Spleen (tissue), 7 donors: ENCODE measurements at regions not wholly inside any gene's neighbourhood (a gene's known extent, or its start where the extent isn't known, plus 50 kb on each side); places are given as distances from the start of the nearest gene placed in this dataset.

Experiments
- POLR2A ChIP-seq, 3 donors: fragments of 450-650 bp; IDR thresholded peaks; one replicate each; pipeline ENCODE4 v1.5.1; 2017; ENCODE audit warnings: antibody characterized with exemption in 3 of 3, mild to moderate bottlenecking in 1 of 3
- POLR2AphosphoS5 ChIP-seq, 3 donors: sonication (generic); formaldehyde crosslinking; IDR thresholded peaks; one replicate each; pipeline ENCODE4 v1.5.1; 2017; ENCODE audit warnings: antibody characterized with exemption in 3 of 3
- TF ChIP-seq, protein P1 (sequence below), 11 experiments: fragments of 200-600 bp in 7 of 11; fragments of 450-650 bp in 4 of 11; sonication (generic) in 4 of 11; IDR thresholded peaks in 8 of 11; conservative IDR thresholded peaks in 3 of 11; 1 replicate in 7 of 11; 2 replicates in 4 of 11; pipeline versions ENCODE4 v1.4.0 to v1.8.0; 2016 to 2021; ENCODE audit warnings: antibody characterized with exemption in 11 of 11, inconsistent platforms in 4 of 11, mild to moderate bottlenecking in 1 of 11
- donor health status: DM: no; HTN: no; CAD: no; lungs with moderate emphysema.
- donor health status: DM: no; HTN: no; CAD: no.
- donor health status: DM: no; HTN: no; CAD: no.

DNA sequence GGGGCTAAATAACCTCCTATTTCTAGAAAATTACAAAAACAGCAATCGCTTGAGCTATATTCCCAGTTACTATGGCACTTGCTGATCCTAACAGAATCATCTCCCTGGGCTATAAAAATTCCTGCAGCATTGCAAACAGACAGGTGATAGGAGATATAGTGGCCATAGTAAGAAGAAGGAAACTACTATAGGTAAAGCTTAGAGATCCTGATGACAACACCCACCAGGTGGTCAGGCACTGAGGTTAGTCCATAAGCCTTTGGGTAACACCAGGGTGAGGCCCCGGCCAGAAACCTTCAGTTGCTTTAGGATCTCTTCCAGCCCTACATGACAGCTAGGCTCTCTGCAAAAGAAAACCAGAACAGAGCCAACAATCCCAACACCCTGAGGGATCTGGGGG lies 197.9 kb upstream of the PPP1R2C start:
- TF ChIP-seq, protein P1, sequence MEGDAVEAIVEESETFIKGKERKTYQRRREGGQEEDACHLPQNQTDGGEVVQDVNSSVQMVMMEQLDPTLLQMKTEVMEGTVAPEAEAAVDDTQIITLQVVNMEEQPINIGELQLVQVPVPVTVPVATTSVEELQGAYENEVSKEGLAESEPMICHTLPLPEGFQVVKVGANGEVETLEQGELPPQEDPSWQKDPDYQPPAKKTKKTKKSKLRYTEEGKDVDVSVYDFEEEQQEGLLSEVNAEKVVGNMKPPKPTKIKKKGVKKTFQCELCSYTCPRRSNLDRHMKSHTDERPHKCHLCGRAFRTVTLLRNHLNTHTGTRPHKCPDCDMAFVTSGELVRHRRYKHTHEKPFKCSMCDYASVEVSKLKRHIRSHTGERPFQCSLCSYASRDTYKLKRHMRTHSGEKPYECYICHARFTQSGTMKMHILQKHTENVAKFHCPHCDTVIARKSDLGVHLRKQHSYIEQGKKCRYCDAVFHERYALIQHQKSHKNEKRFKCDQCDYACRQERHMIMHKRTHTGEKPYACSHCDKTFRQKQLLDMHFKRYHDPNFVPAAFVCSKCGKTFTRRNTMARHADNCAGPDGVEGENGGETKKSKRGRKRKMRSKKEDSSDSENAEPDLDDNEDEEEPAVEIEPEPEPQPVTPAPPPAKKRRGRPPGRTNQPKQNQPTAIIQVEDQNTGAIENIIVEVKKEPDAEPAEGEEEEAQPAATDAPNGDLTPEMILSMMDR (IDR thresholded peaks at IDR 0.05 in 8 of 11, conservative IDR thresholded peaks at IDR 0.05 in 3 of 11), result no peak
- TF ChIP-seq POLR2A (IDR thresholded peaks at IDR 0.05) (no peak), POLR2AphosphoS5 (IDR thresholded peaks at IDR 0.05) (no peak)
